HUES6 (cell line): ENCODE measurements at regions not wholly inside any gene's neighbourhood (a gene's known extent, or its start where the extent isn't known, plus 50 kb on each side); places are given as distances from the start of the nearest gene placed in this dataset.

Experiments used
- H3K27ac ChIP-seq: 2 replicates; pipeline ENCODE4 v1.7.0; 2013; ENCODE audit warnings: low read depth, mild to moderate bottlenecking, low read length, inconsistent platforms
- H3K27me3 ChIP-seq: 2 replicates; pipeline ENCODE4 v1.6.1; 2013; ENCODE audit warnings: low read length; ENCODE audit not compliant: control insufficient read depth, insufficient read depth
- H3K36me3 ChIP-seq: 2 replicates; pipeline ENCODE4 v1.6.1; 2013; ENCODE audit warnings: low read length; ENCODE audit not compliant: control insufficient read depth, insufficient read depth
- H3K4me1 ChIP-seq: 2 replicates; pipeline ENCODE4 v1.6.1; 2013; ENCODE audit warnings: low read length; ENCODE audit not compliant: control insufficient read depth, insufficient read depth
- H3K4me3 ChIP-seq: 2 replicates; pipeline ENCODE4 v1.5.1; 2013; ENCODE audit warnings: low read depth, low read length
- H3K9ac ChIP-seq: one replicate; pipeline ENCODE4 v1.6.1; 2013; ENCODE audit warnings: mild to moderate bottlenecking, low read length
- H3K9me3 ChIP-seq: 2 replicates; pipeline ENCODE4 v1.6.1; 2013; ENCODE audit warnings: low read depth, low read length; ENCODE audit not compliant: control insufficient read depth, insufficient read depth

DNA sequence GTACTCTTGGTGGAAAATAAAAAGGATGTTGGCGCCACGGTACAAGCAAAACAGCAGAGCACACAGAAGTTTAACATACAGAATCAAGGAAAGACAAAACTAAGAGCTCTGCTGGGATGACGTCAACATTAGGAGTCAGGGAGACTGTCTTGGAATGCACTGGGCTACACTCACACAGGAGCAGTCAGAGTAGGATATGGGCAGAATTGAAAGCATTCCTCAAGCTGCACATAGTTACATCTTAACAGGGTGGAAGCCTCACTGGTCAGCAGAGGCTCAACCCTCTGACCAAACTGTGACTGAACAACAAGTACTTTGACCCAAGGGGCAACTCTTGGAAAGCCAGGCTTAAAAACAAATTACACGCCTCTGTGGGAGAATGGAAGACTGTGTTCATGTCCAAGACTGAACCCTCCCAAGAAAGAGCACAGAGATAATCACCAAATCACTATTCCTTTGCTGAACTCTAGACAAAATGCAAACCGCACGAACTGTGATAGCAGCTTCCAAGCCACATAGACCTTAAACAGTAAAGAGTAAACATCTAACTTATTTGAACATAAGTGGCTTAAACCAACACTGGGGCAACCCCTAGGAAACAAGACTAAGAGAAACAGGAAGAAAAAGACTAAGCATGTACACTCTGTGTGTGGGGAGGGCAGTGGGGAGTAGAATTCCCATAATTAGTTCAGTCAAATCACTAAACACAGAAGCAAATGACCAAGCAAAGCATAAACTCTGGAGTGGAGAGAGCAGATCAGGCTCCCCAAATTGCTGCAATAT lies 772.7 kb downstream of the PRELID2 start:
- Histone ChIP-seq H3K36me3 (no peaks in the 10 kb centered on the region), H3K9me3 (no peaks in the 10 kb centered on the region), H3K4me3 (no peak overlapping the region), H3K27me3 (no peaks in the 10 kb centered on the region), H3K9ac (no peak overlapping the region), H3K27ac (no peak overlapping the region), H3K4me1 (no peaks in the 10 kb centered on the region)

DNA sequence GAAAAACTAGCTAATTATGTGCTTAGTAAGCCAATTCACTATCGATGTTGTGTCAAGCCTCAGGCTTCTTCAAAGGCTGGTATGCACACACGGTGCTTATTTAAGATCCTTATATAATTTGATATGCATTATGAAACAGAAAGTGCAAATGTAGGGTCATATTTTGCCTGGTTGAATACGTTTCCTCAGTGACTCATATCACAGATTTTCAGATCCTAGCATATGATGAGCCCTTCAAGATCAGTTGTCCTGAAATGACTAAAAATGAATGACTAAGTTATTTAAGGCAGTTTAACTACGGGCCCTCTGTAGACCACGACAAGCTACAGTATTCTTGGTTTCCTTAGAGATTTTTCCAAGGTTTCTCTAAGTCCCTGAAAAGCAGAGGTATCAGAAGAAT lies 778.3 kb downstream of the PRELID2 start:
- Histone ChIP-seq H3K9me3 (no peaks in the 10 kb centered on the region), H3K27me3 (no peaks in the 10 kb centered on the region), H3K27ac (no peak overlapping the region), H3K36me3 (no peaks in the 10 kb centered on the region), H3K4me3 (no peak overlapping the region), H3K9ac (no peak overlapping the region), H3K4me1 (no peaks in the 10 kb centered on the region)

DNA sequence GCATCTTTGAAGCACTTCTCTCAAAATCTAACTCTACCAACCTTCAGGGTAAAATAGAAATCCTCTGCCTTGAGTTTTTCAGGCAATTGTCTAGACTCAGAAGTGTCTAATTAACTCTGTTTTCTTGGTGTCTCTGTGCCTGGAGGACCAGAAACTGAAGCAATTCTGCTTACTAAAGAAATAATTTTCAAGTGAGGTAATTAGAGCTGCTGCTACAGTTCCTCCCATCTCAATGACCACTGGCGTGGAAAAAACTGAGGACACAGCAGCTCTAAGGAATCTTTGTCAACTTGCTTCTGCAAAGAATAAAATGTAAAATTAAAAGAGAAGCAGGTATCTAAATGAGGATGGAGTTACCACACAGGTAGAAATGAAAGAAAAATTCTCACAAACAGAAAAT lies 785.0 kb downstream of the PRELID2 start:
- no peaks in the 10 kb centered on the region for H3K9me3 ChIP-seq
- H3K36me3 ChIP-seq = no peaks in the 10 kb centered on the region
- H3K4me1 ChIP-seq = no peaks in the 10 kb centered on the region
- H3K4me3 ChIP-seq = no peak overlapping the region
- H3K9ac ChIP-seq = no peak overlapping the region
- H3K27me3 ChIP-seq = no peaks in the 10 kb centered on the region
- no peak overlapping the region for H3K27ac ChIP-seq

DNA sequence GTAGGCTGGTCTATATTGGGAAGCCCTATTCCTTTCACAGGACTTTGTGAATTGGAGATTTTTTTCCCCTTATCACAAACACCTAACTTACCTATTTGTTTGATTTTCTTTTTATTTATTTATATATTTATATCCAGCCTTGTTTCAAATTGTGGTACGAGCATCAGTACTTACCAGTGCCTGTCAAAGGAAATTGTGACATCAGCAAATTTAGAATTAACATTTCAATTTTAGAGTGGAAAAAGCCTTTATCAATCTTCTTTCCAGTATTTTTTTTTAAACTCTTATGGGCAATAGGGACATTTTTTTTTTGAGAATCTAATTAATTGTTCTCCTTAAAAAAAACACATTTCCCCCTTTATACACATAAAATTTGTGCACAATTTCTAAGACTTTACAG lies 790.2 kb downstream of the PRELID2 start:
- no peak overlapping the region for H3K4me3 ChIP-seq
- H3K27ac ChIP-seq = no peak overlapping the region
- no peak overlapping the region for H3K9ac ChIP-seq
- no peaks in the 10 kb centered on the region for H3K4me1 ChIP-seq
- no peaks in the 10 kb centered on the region for H3K36me3 ChIP-seq
- no peaks in the 10 kb centered on the region for H3K27me3 ChIP-seq
- H3K9me3 ChIP-seq = no peaks in the 10 kb centered on the region

GRCh38 chr5:145028626-145029025 lies 806.5 kb downstream of the PRELID2 start:
- Histone ChIP-seq H3K9me3 (no peaks in the 10 kb centered on the region), H3K4me1 (peaks cover 10% of the 10 kb centered on the region), H3K36me3 (no peaks in the 10 kb centered on the region), H3K27ac (no peak overlapping the region), H3K27me3 (no peaks in the 10 kb centered on the region), H3K4me3 (no peak overlapping the region), H3K9ac (no peak overlapping the region)

DNA sequence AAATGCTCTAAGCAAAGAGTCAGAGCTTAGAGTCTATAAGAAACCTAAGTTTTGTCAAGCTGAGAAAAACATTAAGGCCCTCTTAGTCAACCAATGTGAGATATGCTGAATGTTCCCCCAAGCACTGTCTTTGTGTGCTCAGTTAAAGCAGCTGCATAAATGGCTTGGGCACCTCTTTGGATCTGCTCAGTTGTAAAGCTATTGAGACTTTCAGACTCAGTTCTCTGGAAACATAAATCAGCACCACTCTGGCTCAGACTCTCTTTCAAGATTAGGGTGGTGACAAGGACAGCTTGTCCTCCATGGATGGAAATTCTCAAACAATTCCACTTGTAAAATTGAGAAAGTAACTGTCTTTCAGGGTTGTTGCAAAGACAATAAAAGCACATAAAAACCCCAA lies 807.9 kb downstream of the PRELID2 start:
- Histone ChIP-seq H3K27me3 (no peaks in the 10 kb centered on the region), H3K27ac (no peak overlapping the region; the same call in 1 of the 2 replicates), H3K4me3 (no peak overlapping the region), H3K9me3 (no peaks in the 10 kb centered on the region), H3K4me1 (peaks cover 10% of the 10 kb centered on the region), H3K36me3 (no peaks in the 10 kb centered on the region), H3K9ac (no peak overlapping the region)

GRCh38 chr5:145025775-145026174 lies 809.4 kb downstream of the PRELID2 start:
- H3K9ac ChIP-seq = no peak overlapping the region
- no peak overlapping the region for H3K27ac ChIP-seq
- H3K4me1 ChIP-seq = peaks cover 10% of the 10 kb centered on the region
- H3K9me3 ChIP-seq = no peaks in the 10 kb centered on the region
- no peaks in the 10 kb centered on the region for H3K27me3 ChIP-seq
- no peak overlapping the region for H3K4me3 ChIP-seq
- no peaks in the 10 kb centered on the region for H3K36me3 ChIP-seq

DNA sequence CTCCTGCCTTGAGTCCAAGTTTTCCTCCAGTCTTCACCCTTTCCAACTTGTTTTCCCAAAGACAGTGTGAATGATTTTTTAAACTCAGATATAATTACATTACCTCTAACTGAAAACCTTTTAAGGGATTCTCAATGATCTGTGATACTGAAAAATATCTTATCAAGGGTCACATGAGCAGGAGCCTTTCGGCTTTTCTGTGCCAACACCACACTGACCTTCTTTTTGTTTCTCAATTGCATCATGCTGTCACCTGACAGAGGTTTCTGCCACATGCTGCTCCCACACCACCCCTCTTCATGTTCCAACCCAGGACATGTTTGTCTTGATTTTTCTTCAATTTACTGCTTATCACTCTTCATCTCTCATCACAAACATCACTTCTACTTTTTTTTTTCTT lies 820.0 kb downstream of the PRELID2 start:
- H3K9me3 ChIP-seq = no peaks in the 10 kb centered on the region
- no peaks in the 10 kb centered on the region for H3K27me3 ChIP-seq
- H3K36me3 ChIP-seq = no peaks in the 10 kb centered on the region
- H3K4me3 ChIP-seq = no peak overlapping the region
- H3K9ac ChIP-seq = no peak overlapping the region
- H3K27ac ChIP-seq = no peak overlapping the region
- no peaks in the 10 kb centered on the region for H3K4me1 ChIP-seq

DNA sequence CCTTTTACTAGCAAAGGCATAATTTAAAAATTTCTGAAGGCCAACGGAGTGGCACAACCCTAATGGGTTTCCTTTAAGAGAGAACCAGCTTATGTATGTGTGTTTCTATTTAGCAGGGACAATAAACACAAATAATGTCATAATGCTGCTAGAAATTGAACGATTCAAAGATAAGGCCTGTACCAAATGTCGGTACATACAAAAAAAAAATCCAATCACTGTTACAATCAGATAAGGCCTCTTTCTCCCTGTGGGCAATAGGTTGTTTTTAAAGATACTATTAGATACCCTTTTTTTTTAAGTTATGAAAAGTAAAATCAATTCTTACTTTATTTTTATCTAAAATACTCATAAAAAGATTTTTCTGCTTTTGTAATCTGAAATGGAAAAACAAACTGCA lies 821.0 kb downstream of the PRELID2 start:
- no peaks in the 10 kb centered on the region for H3K9me3 ChIP-seq
- H3K4me3 ChIP-seq = no peak overlapping the region
- H3K4me1 ChIP-seq = no peaks in the 10 kb centered on the region
- no peak overlapping the region for H3K27ac ChIP-seq
- H3K27me3 ChIP-seq = no peaks in the 10 kb centered on the region
- H3K36me3 ChIP-seq = no peaks in the 10 kb centered on the region
- H3K9ac ChIP-seq = no peak overlapping the region

DNA sequence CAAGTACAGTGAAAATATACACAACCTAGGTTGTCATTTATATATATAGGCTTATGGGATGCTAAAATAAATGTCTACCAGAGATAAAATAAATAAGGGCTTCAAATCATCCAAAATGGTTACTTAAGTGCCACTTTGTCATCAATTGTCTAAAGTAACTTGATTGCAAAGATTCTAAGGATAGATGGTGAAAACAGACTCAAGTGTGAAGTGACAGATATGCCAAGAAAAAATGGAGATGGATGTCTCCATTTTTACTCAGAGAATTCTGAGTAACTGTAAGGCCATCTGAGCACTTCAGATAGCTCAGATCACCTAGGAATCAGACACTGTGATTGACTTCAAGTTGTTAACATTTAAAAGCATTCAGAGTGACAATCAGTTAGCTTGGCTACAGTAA lies 824.3 kb downstream of the PRELID2 start:
- H3K27me3 ChIP-seq = no peaks in the 10 kb centered on the region
- no peaks in the 10 kb centered on the region for H3K4me1 ChIP-seq
- no peak overlapping the region for H3K9ac ChIP-seq
- H3K36me3 ChIP-seq = no peaks in the 10 kb centered on the region
- no peak overlapping the region for H3K27ac ChIP-seq
- H3K4me3 ChIP-seq = no peak overlapping the region
- no peaks in the 10 kb centered on the region for H3K9me3 ChIP-seq

GRCh38 chr5:145008876-145009530 lies 826.1 kb downstream of the PRELID2 start:
- Histone ChIP-seq H3K4me1 (no peaks in the 10 kb centered on the region), H3K27me3 (no peaks in the 10 kb centered on the region), H3K9ac (no peak overlapping the region), H3K4me3 (no peak overlapping the region), H3K27ac (no peak overlapping the region), H3K9me3 (no peaks in the 10 kb centered on the region), H3K36me3 (no peaks in the 10 kb centered on the region)
